Neural progenitor cell (in vitro differentiated cells): ENCODE measurements at regions not wholly inside any gene's neighbourhood (a gene's known extent, or its start where the extent isn't known, plus 50 kb on each side); places are given as distances from the start of the nearest gene placed in this dataset.

Source experiments
- DNase-seq: peaks from one replicate; pipeline ENCODE4 v3.0.0-alpha.2; 2016; ENCODE audit warnings: low spot score
- H2AFZ ChIP-seq: fragments of 200-600 bp; sonication (generic); replicated peaks from 2 replicates; pipeline ENCODE4 v1.6.1; 2016; ENCODE audit warnings: antibody characterized with exemption
- H3F3A ChIP-seq: fragments of 200-600 bp; sonication (generic); 2 replicates; pipeline ENCODE4 v1.6.1; 2016; ENCODE audit warnings: antibody characterized with exemption, low read depth
- H3K27ac ChIP-seq: fragments of 200-600 bp; sonication (generic); 2 replicates; pipeline ENCODE4 v1.5.1; 2016; ENCODE audit warnings: mild to moderate bottlenecking
- H3K27me3 ChIP-seq: fragments of 200-600 bp; sonication (generic); 2 replicates; pipeline ENCODE4 v1.6.1; 2016; ENCODE audit warnings: mild to moderate bottlenecking, moderate library complexity
- H3K36me3 ChIP-seq: fragments of 200-600 bp; sonication (generic); 2 replicates; pipeline ENCODE4 v1.5.1; 2016
- H3K4me1 ChIP-seq: fragments of 200-600 bp; sonication (generic); 2 replicates; pipeline ENCODE4 v1.6.1; 2016; ENCODE audit warnings: mixed run types
- H3K4me2 ChIP-seq: fragments of 200-600 bp; sonication (generic); 2 replicates; pipeline ENCODE4 v1.6.1; 2016
- H3K4me3 ChIP-seq: fragments of 200-600 bp; sonication (generic); 2 replicates; pipeline ENCODE4 v1.5.1; 2016
- H3K79me2 ChIP-seq: fragments of 200-600 bp; sonication (generic); 2 replicates; pipeline ENCODE4 v1.6.1; 2016; ENCODE audit warnings: low read depth
- H3K9ac ChIP-seq: fragments of 200-600 bp; sonication (generic); 2 replicates; pipeline ENCODE4 v1.6.1; 2016
- H3K9me3 ChIP-seq: fragments of 200-600 bp; sonication (generic); 2 replicates; pipeline ENCODE4 v1.5.1; 2016; ENCODE audit warnings: low read depth
- H4K20me1 ChIP-seq: fragments of 200-600 bp; sonication (generic); 2 replicates; pipeline ENCODE4 v1.6.1; 2016; ENCODE audit warnings: low read depth
- H3K27ac Mint-ChIP-seq: 3 replicates; pipeline ENCODE4 v1.8.0; 2021; ENCODE audit warnings: mixed read lengths
- H3K27me3 Mint-ChIP-seq: 2 replicates; pipeline ENCODE4 v1.8.0; 2022; ENCODE audit warnings: low read depth, mild to moderate bottlenecking, inconsistent platforms, moderate library complexity, mixed read lengths; ENCODE audit not compliant: insufficient read depth
- H3K36me3 Mint-ChIP-seq: 3 replicates; pipeline ENCODE4 v1.8.0; 2021; ENCODE audit warnings: mixed read lengths
- H3K4me1 Mint-ChIP-seq: 3 replicates; pipeline ENCODE4 v1.8.0; 2021; ENCODE audit warnings: mixed read lengths
- H3K4me3 Mint-ChIP-seq: 3 replicates; pipeline ENCODE4 v1.8.0; 2021; ENCODE audit warnings: mild to moderate bottlenecking, moderate library complexity, mixed read lengths
- H3K9me3 Mint-ChIP-seq: 3 replicates; pipeline ENCODE4 v1.8.0; 2020; ENCODE audit warnings: mixed read lengths
- CTCF ChIP-seq: fragments of 200-600 bp; sonication (generic); IDR thresholded peaks from 2 replicates; pipeline ENCODE4 v1.5.1; 2017; ENCODE audit warnings: antibody characterized with exemption, mild to moderate bottlenecking
- EZH2 ChIP-seq: fragments of 200-600 bp; sonication (generic); IDR thresholded peaks from 2 replicates; pipeline ENCODE4 v1.6.1; 2017; ENCODE audit warnings: antibody characterized with exemption, mild to moderate bottlenecking, moderate library complexity
- EZH2phosphoT487 ChIP-seq: fragments of 200-600 bp; sonication (generic); IDR thresholded peaks from 2 replicates; pipeline ENCODE4 v1.6.1; 2017; ENCODE audit warnings: antibody characterized with exemption

DNA sequence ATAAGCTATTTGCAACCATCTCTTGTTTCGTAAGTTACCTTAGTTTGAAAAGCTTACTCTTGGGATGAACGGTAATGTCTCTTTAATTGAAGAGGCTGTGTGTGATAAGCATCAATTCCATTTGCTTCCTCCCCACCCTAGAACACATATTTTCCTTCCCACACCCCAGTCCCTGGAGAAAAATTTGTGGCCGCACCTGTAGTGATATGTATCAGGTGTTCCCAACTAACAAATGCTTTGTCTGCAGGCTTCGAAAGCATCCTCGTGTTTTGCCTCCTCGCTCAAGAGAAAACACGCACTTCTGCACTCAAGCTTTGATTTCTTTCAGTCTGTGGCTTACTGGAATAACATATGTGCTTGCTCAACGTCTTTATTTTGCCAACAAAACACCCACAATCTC lies 143.8 kb upstream of the OTUD4 start:
- Histone ChIP-seq H3K4me1 (no peaks in the 10 kb centered on the region), H3K27ac (no peak overlapping the region), H3K9ac (no peak overlapping the region), H4K20me1 (no peaks in the 10 kb centered on the region), H3K79me2 (no peaks in the 10 kb centered on the region), H3F3A (no peaks in the 10 kb centered on the region), H3K4me3 (no peak overlapping the region), H3K4me2 (no peak overlapping the region), H3K27me3 (no peaks in the 10 kb centered on the region), H3K9me3 (no peaks in the 10 kb centered on the region), H3K36me3 (no peaks in the 10 kb centered on the region), H2AFZ (no peak overlapping the region)
- TF ChIP-seq EZH2 (no peak), EZH2phosphoT487 (no peak), CTCF (no peak)
- no peak for DNase-seq
- no peaks in the 10 kb centered on the region for H3K36me3 Mint-ChIP-seq
- peaks cover 3% of the 10 kb centered on the region for H3K27me3 Mint-ChIP-seq
- H3K27ac Mint-ChIP-seq, result no peak overlapping the region
- no peak overlapping the region for H3K4me3 Mint-ChIP-seq
- no peaks in the 10 kb centered on the region for H3K4me1 Mint-ChIP-seq
- no peaks in the 10 kb centered on the region for H3K9me3 Mint-ChIP-seq

DNA sequence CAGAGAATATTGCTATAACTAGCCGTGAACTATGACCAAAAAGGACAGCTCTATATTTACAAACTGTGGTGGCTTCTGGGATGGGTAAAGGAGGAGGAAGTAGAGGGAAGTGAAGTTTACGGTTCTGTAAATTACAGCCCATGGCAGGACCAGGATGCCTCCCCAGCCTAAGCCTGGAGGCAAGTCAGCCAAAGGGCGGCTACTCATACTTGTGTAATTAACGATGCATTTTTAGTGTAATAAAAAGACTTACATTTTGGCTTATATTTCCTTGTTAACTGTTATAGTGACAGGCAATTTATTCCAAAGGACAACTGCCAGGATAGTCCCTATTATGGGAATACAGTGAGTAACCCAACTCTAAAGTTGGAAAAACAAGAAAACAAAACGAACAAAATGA lies 139.9 kb upstream of the OTUD4 start:
- Histone ChIP-seq H3K4me1 (no peaks in the 10 kb centered on the region), H3K79me2 (no peaks in the 10 kb centered on the region), H3K27me3 (no peaks in the 10 kb centered on the region), H3K9ac (no peak overlapping the region), H3K4me2 (no peak overlapping the region), H3K9me3 (no peaks in the 10 kb centered on the region), H3K4me3 (no peak overlapping the region), H4K20me1 (no peaks in the 10 kb centered on the region), H2AFZ (no peak overlapping the region), H3F3A (no peaks in the 10 kb centered on the region), H3K36me3 (no peaks in the 10 kb centered on the region), H3K27ac (no peak overlapping the region)
- Mint-ChIP-seq H3K9me3 (no peaks in the 10 kb centered on the region), H3K4me1 (no peaks in the 10 kb centered on the region), H3K36me3 (no peaks in the 10 kb centered on the region), H3K27ac (no peak overlapping the region), H3K27me3 (peaks cover 3% of the 10 kb centered on the region), H3K4me3 (no peak overlapping the region)
- TF ChIP-seq EZH2phosphoT487, result no peak
- no peak for TF ChIP-seq EZH2
- TF ChIP-seq CTCF, result no peak
- no peak for DNase-seq

- Histone ChIP-seq H4K20me1 (no peaks in the 10 kb centered on the region), H3K4me2 (no peak overlapping the region), H3K9me3 (no peaks in the 10 kb centered on the region), H3K4me3 (no peak overlapping the region), H3K27ac (no peak overlapping the region), H3K79me2 (no peaks in the 10 kb centered on the region), H3K27me3 (no peaks in the 10 kb centered on the region), H3K4me1 (no peaks in the 10 kb centered on the region), H3K9ac (no peak overlapping the region), H3F3A (no peaks in the 10 kb centered on the region), H2AFZ (no peak overlapping the region), H3K36me3 (no peaks in the 10 kb centered on the region)
- Mint-ChIP-seq H3K4me3 (no peak overlapping the region), H3K4me1 (no peaks in the 10 kb centered on the region), H3K36me3 (no peaks in the 10 kb centered on the region), H3K9me3 (no peaks in the 10 kb centered on the region), H3K27ac (no peak overlapping the region), H3K27me3 (peaks cover 3% of the 10 kb centered on the region)
- no peak for DNase-seq
- TF ChIP-seq EZH2, result no peak
- TF ChIP-seq EZH2phosphoT487, result no peak
- no peak for TF ChIP-seq CTCF
Observed at GRCh38 chr4:145319751-145320150, 139.4 kb upstream of the OTUD4 start.
